RWPE2 (cell line): ENCODE measurements at regions not wholly inside any gene's neighbourhood (a gene's known extent, or its start where the extent isn't known, plus 50 kb on each side); places are given as distances from the start of the nearest gene placed in this dataset.
A peak's percentile ranks its signal among the peaks of the same experiment; 100 is the strongest.

Source experiments
- ATAC-seq: fragments of 200-7000 bp; cut with Tn5 transposase; 3 replicates; pipeline ENCODE4 v1.9.1; 2021; ENCODE audit warnings: low read depth
- DNase-seq: peaks from one replicate; pipeline ENCODE4 v3.0.0-alpha.2; 2020; ENCODE audit warnings: low spot score
- H3K27ac ChIP-seq: fragments of 450-650 bp; 2 replicates; pipeline ENCODE4 v1.5.1; 2017; ENCODE audit warnings: mild to moderate bottlenecking; ENCODE audit not compliant: poor library complexity, severe bottlenecking
- H3K27me3 ChIP-seq: fragments of 250-450 bp; sonication (Bioruptor Pico); 2 replicates; pipeline ENCODE4 v1.5.1; 2021; ENCODE audit warnings: mild to moderate bottlenecking, moderate library complexity; ENCODE audit not compliant: insufficient read depth, poor library complexity, severe bottlenecking
- H3K36me3 ChIP-seq: fragments of 250-450 bp; sonication (Bioruptor Pico); 2 replicates; pipeline ENCODE4 v1.5.1; 2020; ENCODE audit warnings: low read depth, mild to moderate bottlenecking, moderate library complexity
- H3K4me1 ChIP-seq: fragments of 250-450 bp; sonication (Bioruptor Pico); 2 replicates; pipeline ENCODE4 v1.5.1; 2021; ENCODE audit warnings: mild to moderate bottlenecking, moderate library complexity; ENCODE audit not compliant: insufficient read depth, poor library complexity, severe bottlenecking
- H3K4me3 ChIP-seq: fragments of 250-450 bp; sonication (Bioruptor Pico); 2 replicates; pipeline ENCODE4 v1.5.1; 2021; ENCODE audit warnings: mild to moderate bottlenecking, moderate library complexity; ENCODE audit not compliant: severe bottlenecking
- H3K9me3 ChIP-seq: fragments of 250-450 bp; sonication (Bioruptor Pico); 2 replicates; pipeline ENCODE4 v1.5.1; 2021; ENCODE audit warnings: mild to moderate bottlenecking, moderate library complexity; ENCODE audit not compliant: severe bottlenecking
- CTCF ChIP-seq: fragments of 450-650 bp; IDR thresholded peaks from one replicate; pipeline ENCODE4 v1.5.1; 2017; ENCODE audit warnings: mild to moderate bottlenecking, moderate library complexity; ENCODE audit not compliant: poor library complexity, severe bottlenecking

- ATAC-seq (no peak), DNase-seq (no peak)
- no peak for TF ChIP-seq CTCF
- no peaks in the 10 kb centered on the region for H3K36me3 ChIP-seq
- no peaks in the 10 kb centered on the region for H3K27me3 ChIP-seq
- H3K9me3 ChIP-seq = no peaks in the 10 kb centered on the region
- no peak overlapping the region for H3K4me3 ChIP-seq
- no peaks in the 10 kb centered on the region for H3K4me1 ChIP-seq
- H3K27ac ChIP-seq = no peak overlapping the region
Observed at GRCh38 chr21:28154121-28154520, 838.6 kb downstream of the LTN1 start.

GRCh38 chr21:28152732-28153131, 839.9 kb downstream of the LTN1 start:
- Histone ChIP-seq H3K27me3 (no peaks in the 10 kb centered on the region), H3K4me3 (no peak overlapping the region), H3K27ac (no peak overlapping the region), H3K4me1 (no peaks in the 10 kb centered on the region), H3K9me3 (no peaks in the 10 kb centered on the region), H3K36me3 (no peaks in the 10 kb centered on the region)
- ATAC-seq (0 out of 3 replicates have a peak, but pooled peaks have one; percentile 33), DNase-seq (no peak)
- no peak for TF ChIP-seq CTCF

- ATAC-seq (no peak), DNase-seq (no peak)
- no peak overlapping the region for H3K4me3 ChIP-seq
- no peaks in the 10 kb centered on the region for H3K4me1 ChIP-seq
- H3K27ac ChIP-seq = no peak overlapping the region
- H3K36me3 ChIP-seq = no peaks in the 10 kb centered on the region
- H3K27me3 ChIP-seq = no peaks in the 10 kb centered on the region
- H3K9me3 ChIP-seq = no peaks in the 10 kb centered on the region
- TF ChIP-seq CTCF = no peak
Observed at GRCh38 chr21:28151758-28152157, 840.9 kb downstream of the LTN1 start.

GRCh38 chr21:28150778-28151177, 841.9 kb downstream of the LTN1 start:
- DNase-seq = no peak
- H3K9me3 ChIP-seq = no peaks in the 10 kb centered on the region
- H3K4me1 ChIP-seq = no peaks in the 10 kb centered on the region
- no peak overlapping the region for H3K4me3 ChIP-seq
- ATAC-seq = no peak
- no peak for TF ChIP-seq CTCF
- no peaks in the 10 kb centered on the region for H3K36me3 ChIP-seq
- H3K27ac ChIP-seq = no peak overlapping the region
- H3K27me3 ChIP-seq = no peaks in the 10 kb centered on the region

- no peak overlapping the region for H3K4me3 ChIP-seq
- H3K27ac ChIP-seq = no peak overlapping the region
- DNase-seq (no peak), ATAC-seq (no peak)
- H3K36me3 ChIP-seq = no peaks in the 10 kb centered on the region
- no peak for TF ChIP-seq CTCF
- no peaks in the 10 kb centered on the region for H3K27me3 ChIP-seq
- H3K4me1 ChIP-seq = no peaks in the 10 kb centered on the region
- no peaks in the 10 kb centered on the region for H3K9me3 ChIP-seq
Observed at GRCh38 chr21:28148400-28149064, 844.1 kb downstream of the LTN1 start.
